Retinal pigment epithelial cell (primary cell): ENCODE measurements at regions not wholly inside any gene's neighbourhood (a gene's known extent, or its start where the extent isn't known, plus 50 kb on each side); places are given as distances from the start of the nearest gene placed in this dataset.

ENCODE experiments used
- DNase-seq: peaks from one replicate; pipeline ENCODE4 v3.0.0-alpha.2; 2010; ENCODE audit warnings: low read depth
- H3K4me3 ChIP-seq: 2 replicates; pipeline ENCODE4 v1.5.1; 2011; ENCODE audit warnings: mild to moderate bottlenecking, low read length, control low read depth, moderate library complexity
- TF ChIP-seq, protein P1 (sequence below): conservative IDR thresholded peaks from 2 replicates; pipeline ENCODE4 v1.5.1; 2011; ENCODE audit warnings: low read depth, low read length, control low read depth, inconsistent platforms

DNA sequence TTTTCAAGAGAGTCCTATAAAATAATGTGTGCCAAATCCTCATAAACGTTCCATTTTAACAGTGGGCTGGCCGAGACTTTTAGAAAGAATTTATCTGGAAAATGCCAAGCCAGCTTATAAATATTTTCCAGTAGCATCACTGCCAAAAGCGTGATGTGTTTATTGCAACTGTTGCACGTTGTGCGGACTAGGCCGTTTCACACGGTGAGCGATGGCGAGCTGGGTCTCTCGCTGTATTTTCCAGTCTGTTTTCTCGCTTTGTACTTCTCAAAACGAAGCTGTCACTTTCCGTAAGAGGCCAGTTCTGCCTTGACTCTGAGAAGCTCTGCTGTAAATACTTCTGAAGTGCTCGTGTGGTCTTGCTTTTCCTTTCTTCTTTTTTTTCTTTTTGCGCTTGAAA lies 65.0 kb upstream of the ZNF236 start:
- DNase-seq, result peak; percentile 37
- TF ChIP-seq, protein P1, sequence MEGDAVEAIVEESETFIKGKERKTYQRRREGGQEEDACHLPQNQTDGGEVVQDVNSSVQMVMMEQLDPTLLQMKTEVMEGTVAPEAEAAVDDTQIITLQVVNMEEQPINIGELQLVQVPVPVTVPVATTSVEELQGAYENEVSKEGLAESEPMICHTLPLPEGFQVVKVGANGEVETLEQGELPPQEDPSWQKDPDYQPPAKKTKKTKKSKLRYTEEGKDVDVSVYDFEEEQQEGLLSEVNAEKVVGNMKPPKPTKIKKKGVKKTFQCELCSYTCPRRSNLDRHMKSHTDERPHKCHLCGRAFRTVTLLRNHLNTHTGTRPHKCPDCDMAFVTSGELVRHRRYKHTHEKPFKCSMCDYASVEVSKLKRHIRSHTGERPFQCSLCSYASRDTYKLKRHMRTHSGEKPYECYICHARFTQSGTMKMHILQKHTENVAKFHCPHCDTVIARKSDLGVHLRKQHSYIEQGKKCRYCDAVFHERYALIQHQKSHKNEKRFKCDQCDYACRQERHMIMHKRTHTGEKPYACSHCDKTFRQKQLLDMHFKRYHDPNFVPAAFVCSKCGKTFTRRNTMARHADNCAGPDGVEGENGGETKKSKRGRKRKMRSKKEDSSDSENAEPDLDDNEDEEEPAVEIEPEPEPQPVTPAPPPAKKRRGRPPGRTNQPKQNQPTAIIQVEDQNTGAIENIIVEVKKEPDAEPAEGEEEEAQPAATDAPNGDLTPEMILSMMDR, result no peak
- H3K4me3 ChIP-seq, result no peak overlapping the region

DNA sequence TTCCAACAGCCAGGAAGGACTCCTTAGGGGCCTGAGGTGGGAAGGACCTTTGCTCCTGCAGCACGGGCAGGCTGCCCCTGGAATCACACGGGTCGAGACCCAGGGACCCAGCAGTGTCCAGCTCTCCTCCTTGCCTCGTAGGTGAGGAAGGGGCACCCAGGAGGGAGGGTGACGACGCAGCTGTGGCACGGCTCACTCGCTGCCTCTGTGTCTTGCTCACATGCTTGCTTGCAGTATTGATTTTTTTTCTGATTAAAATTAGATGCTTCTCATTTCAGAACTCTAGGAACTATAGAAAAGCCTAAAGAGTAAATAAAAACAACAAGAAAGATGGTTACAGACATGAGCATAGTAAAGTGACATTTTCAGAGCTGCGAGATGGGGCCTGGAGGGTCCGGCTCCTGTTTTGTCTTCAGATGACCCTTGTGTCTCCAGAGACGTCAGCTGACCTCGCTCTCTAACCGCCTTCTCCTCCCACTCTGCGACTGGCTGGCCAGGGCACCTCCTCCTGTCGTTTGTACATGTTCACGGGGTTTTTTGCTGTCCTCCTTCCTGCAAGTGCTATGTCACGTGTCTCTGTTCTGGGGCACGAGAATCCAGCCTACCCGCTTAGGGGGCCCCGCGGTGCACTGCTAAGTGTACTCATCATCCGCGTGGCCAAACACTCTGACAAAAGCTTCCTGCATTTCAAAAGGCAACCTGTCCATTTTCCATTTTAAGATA lies 65.7 kb upstream of the ZNF236 start:
- TF ChIP-seq, protein P1, result no peak
- DNase-seq, result peak; percentile 24
- H3K4me3 ChIP-seq, result no peak overlapping the region

DNA sequence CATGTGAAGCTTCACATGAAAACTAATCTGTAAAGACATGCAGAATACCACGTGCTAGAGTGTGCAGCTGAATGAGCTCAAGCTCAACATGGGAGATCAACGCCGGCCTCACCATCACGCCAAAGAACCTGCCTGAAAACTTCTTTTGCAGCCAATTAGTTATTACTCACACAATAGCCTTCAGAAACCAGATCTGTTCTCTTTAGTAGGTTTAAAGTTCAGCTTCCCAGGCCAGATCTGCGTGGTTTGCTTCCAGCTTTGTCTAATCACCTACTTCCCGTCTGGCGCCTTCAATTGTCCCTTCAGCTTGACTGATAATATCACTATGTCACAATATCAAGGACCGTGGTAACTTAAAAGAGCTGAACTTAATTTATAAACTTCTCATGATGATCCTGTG lies 68.0 kb upstream of the ZNF236 start:
- peak; percentile 76 for DNase-seq
- TF ChIP-seq, protein P1, result no peak
- no peak overlapping the region for H3K4me3 ChIP-seq

DNA sequence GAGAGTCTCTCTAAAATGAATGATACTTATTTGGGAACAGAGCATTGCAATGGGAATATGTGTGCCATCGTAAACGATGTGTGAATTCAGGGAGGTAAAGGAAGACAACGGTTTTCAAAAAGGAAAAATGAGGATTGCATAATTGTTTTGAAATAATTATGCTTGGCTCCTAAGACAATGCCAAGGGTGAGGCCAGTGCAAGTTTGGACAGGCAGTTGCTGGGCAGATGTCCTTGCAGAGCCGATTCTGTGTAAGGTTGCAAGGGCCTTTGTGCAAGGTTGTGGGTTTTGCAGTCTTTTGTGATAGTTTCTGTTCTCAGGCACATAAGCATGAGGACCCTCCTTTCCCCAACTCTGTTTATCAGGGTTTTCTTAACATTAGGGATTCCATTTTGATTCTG lies 70.0 kb upstream of the ZNF236 start:
- DNase-seq, result no peak
- H3K4me3 ChIP-seq, result no peak overlapping the region
- TF ChIP-seq, protein P1, result no peak

DNA sequence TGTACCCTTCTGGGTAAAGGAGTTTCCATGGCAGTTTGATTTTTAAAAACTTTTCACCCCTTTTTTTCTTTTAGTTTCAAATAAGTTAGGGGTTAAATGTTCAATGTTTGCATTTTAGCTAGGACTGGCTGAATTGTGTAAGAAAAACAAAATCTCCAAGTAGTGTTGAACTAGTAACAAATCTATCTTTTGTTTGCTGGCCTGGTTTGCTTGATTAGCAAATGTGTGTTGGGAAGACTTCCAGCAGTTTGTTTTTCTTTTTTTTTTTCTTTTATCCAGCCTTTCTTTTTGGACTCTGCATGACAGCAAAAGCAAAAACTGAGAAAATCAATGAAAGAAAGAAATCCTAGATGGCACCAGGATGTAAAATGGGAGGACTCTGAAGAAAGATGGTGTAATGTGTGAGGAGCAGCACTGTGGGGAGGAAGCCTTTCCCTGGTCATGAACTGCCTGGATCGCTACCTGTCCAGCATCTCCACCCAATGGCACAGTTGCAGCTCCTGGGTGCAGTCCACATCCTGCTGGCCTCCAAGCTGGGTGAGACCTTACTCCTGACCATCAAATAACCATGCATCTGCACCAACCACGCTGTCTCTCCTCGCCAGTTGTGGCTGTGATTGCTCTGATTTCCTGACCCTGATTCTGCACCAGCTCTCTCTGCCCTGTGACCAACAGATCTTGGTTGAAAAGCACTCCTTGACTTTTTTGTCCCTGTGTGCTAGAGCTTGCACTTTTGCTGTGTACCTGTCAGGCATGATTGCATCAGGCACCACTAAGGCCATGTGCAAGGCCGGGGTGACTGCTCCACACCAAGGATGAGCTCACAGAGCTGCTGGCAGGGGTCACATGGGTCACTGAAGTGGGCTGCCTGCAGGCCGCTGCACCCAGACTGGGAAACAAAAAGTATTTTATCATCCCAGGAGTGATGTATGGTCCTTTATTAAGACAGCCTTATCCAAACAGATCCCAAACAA lies 71.2 kb upstream of the ZNF236 start:
- no peak overlapping the region for H3K4me3 ChIP-seq

DNA sequence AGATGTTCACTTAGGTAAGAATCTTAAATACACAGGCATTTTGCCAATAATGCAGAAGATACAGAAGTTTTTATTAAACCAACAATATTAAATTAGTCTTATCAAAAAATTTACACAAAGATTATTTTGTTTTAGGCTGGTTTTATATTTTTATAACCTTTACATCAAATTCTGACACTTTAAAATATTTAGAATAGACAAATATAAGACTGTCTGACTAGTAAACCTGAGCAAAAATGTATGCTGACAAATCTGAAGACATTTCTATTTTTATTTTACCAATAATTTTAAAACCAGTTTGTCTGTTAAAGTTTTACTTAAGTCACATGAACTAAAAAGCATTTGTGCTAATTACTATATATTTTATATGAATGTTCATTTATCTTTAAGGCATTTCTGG lies 72.1 kb upstream of the ZNF236 start:
- TF ChIP-seq, protein P1, result no peak
- no peak overlapping the region for H3K4me3 ChIP-seq
- no peak for DNase-seq

More for the DNA sequence above, 71.2 kb upstream of the ZNF236 start:
- no peak for DNase-seq
- TF ChIP-seq, protein P1, result no peak
